Endothelial cell of umbilical vein (primary cell): ENCODE measurements at regions not wholly inside any gene's neighbourhood (a gene's known extent, or its start where the extent isn't known, plus 50 kb on each side); places are given as distances from the start of the nearest gene placed in this dataset.
A peak's percentile ranks its signal among the peaks of the same experiment; 100 is the strongest.

Source experiments
- BruUV-seq: library from RNA; stranded (reverse); fragments of 400-500 nt; replicated peaks from 2 replicates; lab custom pipeline; 2021; lab: Mats Ljungman, UMichigan
- CTCF ChIA-PET: fragments of 300-600, 350-600 bp; sonication (Branson Sonifier 250); formaldehyde crosslinking; loops from one replicate; lab custom pipeline; 2021; ENCODE audit warnings: antibody characterized with exemption, inconsistent platforms; lab: Charles Lee
- POLR2A ChIA-PET: fragments of 300-600, 350-600 bp; sonication (Branson Sonifier 250); formaldehyde crosslinking; loops from one replicate; lab custom pipeline; 2021; ENCODE audit warnings: antibody characterized with exemption, inconsistent platforms; lab: Charles Lee
- DNase-seq: peaks from one replicate; pipeline ENCODE4 v3.0.0-alpha.2; 2011; ENCODE audit warnings: low read depth, low spot score
- FAIRE-seq: peaks from 2 replicates; lab custom pipeline; 2011; peaks lifted over from hg19 to GRCh38; lab: Jason Lieb, UNC
- H2AFZ ChIP-seq: 2 replicates; pipeline ENCODE4 v1.6.0; 2012; ENCODE audit warnings: low read depth, low read length, control low read depth, inconsistent platforms
- H3K27ac ChIP-seq: 2 replicates; pipeline ENCODE4 v1.5.1; 2011; ENCODE audit warnings: low read depth, mild to moderate bottlenecking, control low read depth, low read length, moderate library complexity; ENCODE audit not compliant: insufficient read depth
- H3K27me3 ChIP-seq, 2 experiments: 2 replicates each; pipeline versions ENCODE4 v1.6.0 to v1.6.1; 2011; ENCODE audit warnings: low read length in 2 of 2, mixed read lengths in 1 of 2; ENCODE audit not compliant: control insufficient read depth in 2 of 2, insufficient read depth in 2 of 2
- H3K36me3 ChIP-seq, 2 experiments: 2 replicates in 1 of 2; 3 replicates in 1 of 2; pipeline ENCODE4 v1.5.1; 2011; ENCODE audit warnings: low read length in 2 of 2, mild to moderate bottlenecking in 1 of 2, moderate library complexity in 1 of 2; ENCODE audit not compliant: control insufficient read depth in 2 of 2, insufficient read depth in 2 of 2; ENCODE audit errors: extremely low read depth in 1 of 2
- H3K4me1 ChIP-seq: 3 replicates; pipeline ENCODE4 v1.5.1; 2011; ENCODE audit warnings: mild to moderate bottlenecking, low read length; ENCODE audit not compliant: control insufficient read depth, insufficient read depth; ENCODE audit errors: extremely low read depth
- H3K4me2 ChIP-seq: 2 replicates; pipeline ENCODE4 v1.6.1; 2011; ENCODE audit warnings: low read length, control low read depth, mixed read lengths; ENCODE audit not compliant: insufficient read depth
- H3K4me3 ChIP-seq, 3 experiments: fragments of 200-600 bp in 1 of 3; sonication (generic), shearing (Covaris generic) in 1 of 3; replicated peaks in 1 of 3; 2 replicates each; pipeline ENCODE4 v1.5.1; 2011 to 2016; ENCODE audit warnings: control low read depth in 3 of 3, low read length in 3 of 3, mild to moderate bottlenecking in 2 of 3, inconsistent platforms in 1 of 3, low read depth in 1 of 3, moderate library complexity in 1 of 3; ENCODE audit not compliant: insufficient read depth in 1 of 3
- H3K79me2 ChIP-seq: 2 replicates; pipeline ENCODE4 v1.6.0; 2012; ENCODE audit warnings: low read length, inconsistent platforms; ENCODE audit not compliant: control insufficient read depth, insufficient read depth
- H3K9ac ChIP-seq: replicated peaks from 2 replicates; pipeline ENCODE3; 2011; ENCODE audit warnings: low read length, control low read depth; ENCODE audit not compliant: insufficient read depth; ENCODE audit errors: extremely low read depth
- H3K9me1 ChIP-seq: replicated peaks from 3 replicates; pipeline ENCODE4 v1.6.0; 2011; ENCODE audit warnings: mild to moderate bottlenecking, low read length; ENCODE audit not compliant: control insufficient read depth, insufficient read depth; ENCODE audit errors: extremely low read depth
- H3K9me3 ChIP-seq: replicated peaks from 2 replicates; pipeline ENCODE4 v1.5.1; 2012; ENCODE audit warnings: low read length, inconsistent platforms; ENCODE audit not compliant: control insufficient read depth, insufficient read depth
- H4K20me1 ChIP-seq: replicated peaks from 2 replicates; pipeline ENCODE3; 2011; ENCODE audit warnings: mild to moderate bottlenecking, low read length; ENCODE audit not compliant: control insufficient read depth, insufficient read depth; ENCODE audit errors: extremely low read depth
- EZH2 ChIP-seq: IDR thresholded peaks from 2 replicates; pipeline ENCODE4 v1.6.1; 2012; ENCODE audit warnings: borderline replicate concordance, low read depth, mild to moderate bottlenecking, moderate library complexity, low read length, inconsistent platforms; ENCODE audit not compliant: severe bottlenecking
- FOS ChIP-seq: IDR thresholded peaks from 2 replicates; pipeline ENCODE4 v1.6.1; 2011; ENCODE audit warnings: mild to moderate bottlenecking, low read length, moderate library complexity, borderline replicate concordance; ENCODE audit not compliant: insufficient read depth
- GATA2 ChIP-seq: IDR thresholded peaks from 2 replicates; pipeline ENCODE4 v1.7.0; 2011; ENCODE audit warnings: low read depth, mild to moderate bottlenecking, moderate library complexity, mixed read lengths, low read length; ENCODE audit not compliant: insufficient read length, insufficient read depth
- JUN ChIP-seq: IDR thresholded peaks from 2 replicates; pipeline ENCODE4 v1.6.1; 2011; ENCODE audit warnings: borderline replicate concordance, low read depth; ENCODE audit not compliant: insufficient read length, insufficient read depth
- MYC ChIP-seq: IDR thresholded peaks from one replicate; pipeline ENCODE4 v1.6.1; 2011; ENCODE audit warnings: mild to moderate bottlenecking, low read depth, low read length
- POLR2A ChIP-seq: IDR thresholded peaks from 2 replicates; pipeline ENCODE4 v1.6.1; 2012; ENCODE audit warnings: low read depth, mild to moderate bottlenecking, control low read depth, low read length
- POLR2AphosphoS5 ChIP-seq: IDR thresholded peaks from 2 replicates; pipeline ENCODE4 v1.6.1; 2012; ENCODE audit warnings: low read depth, mild to moderate bottlenecking, control low read depth, low read length, moderate library complexity; ENCODE audit not compliant: insufficient read depth
- dilution Hi-C: fragments of 300-500 bp; cut with MboI; formaldehyde crosslinking; loops from one replicate; pipeline ENCODE4 v1.15.0; 2019; ENCODE audit warnings: low sequenced_read_pairs; ENCODE audit not compliant: extremely low pct_ligation_motif_present
- intact Hi-C: fragments of 100-400 bp; cut with micrococcal nuclease; formaldehyde crosslinking; loops from one replicate; pipeline ENCODE4 v1.10.0; 2022
- TF ChIP-seq, protein P1 (sequence below), 2 donors: IDR thresholded peaks; 1 replicate in 1 of 2; 2 replicates in 1 of 2; pipeline ENCODE4 v1.5.1; 2011; ENCODE audit warnings: low read length in 2 of 2, mild to moderate bottlenecking in 2 of 2, moderate library complexity in 2 of 2, control low read depth in 1 of 2, inconsistent platforms in 1 of 2, low read depth in 1 of 2; ENCODE audit not compliant: insufficient read depth in 1 of 2; ENCODE audit errors: extremely low read depth in 1 of 2
- TF ChIP-seq, protein P2 (sequence below): IDR thresholded peaks from 2 replicates; pipeline ENCODE4 v1.6.1; 2011; ENCODE audit not compliant: insufficient read depth, insufficient read length

DNA sequence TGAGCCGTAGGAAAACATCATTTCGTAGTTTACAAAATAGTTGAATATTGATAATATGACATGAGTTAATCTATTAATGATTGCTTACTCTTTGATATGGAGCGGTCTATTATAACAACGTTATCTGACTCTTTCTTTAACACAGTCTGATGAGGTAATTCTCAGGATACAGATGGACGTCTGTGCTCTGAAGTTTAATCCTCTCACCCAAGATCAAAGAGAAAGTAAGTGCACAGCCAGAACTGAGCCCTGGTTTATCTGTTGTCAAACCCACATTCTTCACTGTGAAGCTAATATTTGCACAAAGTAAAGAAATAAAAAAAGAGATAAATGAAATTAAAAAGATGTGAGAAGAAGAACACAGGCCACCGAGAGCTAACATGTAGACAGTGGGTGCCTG lies 190.9 kb upstream of the COPS8 start:
- Histone ChIP-seq H2AFZ (peak overlapping the region; percentile 54), H3K9ac (no peak overlapping the region), H3K4me2 (peak overlapping the region; percentile 16), H3K4me1 (peaks cover 4% of the 10 kb centered on the region), H3K9me3 (no peaks in the 10 kb centered on the region), H3K27ac (no peak overlapping the region), H3K27me3 (no peaks in the 10 kb centered on the region), H3K36me3 (no peaks in the 10 kb centered on the region), H3K9me1 (no peaks in the 10 kb centered on the region), H4K20me1 (no peaks in the 10 kb centered on the region), H3K79me2 (no peaks in the 10 kb centered on the region), H3K4me3 (no peak overlapping the region)
- intact Hi-C loops: no loop called here
- no peak for TF ChIP-seq MYC
- TF ChIP-seq JUN: no peak
- TF ChIP-seq GATA2: no peak
- no peak for TF ChIP-seq FOS
- TF ChIP-seq, protein P1, sequence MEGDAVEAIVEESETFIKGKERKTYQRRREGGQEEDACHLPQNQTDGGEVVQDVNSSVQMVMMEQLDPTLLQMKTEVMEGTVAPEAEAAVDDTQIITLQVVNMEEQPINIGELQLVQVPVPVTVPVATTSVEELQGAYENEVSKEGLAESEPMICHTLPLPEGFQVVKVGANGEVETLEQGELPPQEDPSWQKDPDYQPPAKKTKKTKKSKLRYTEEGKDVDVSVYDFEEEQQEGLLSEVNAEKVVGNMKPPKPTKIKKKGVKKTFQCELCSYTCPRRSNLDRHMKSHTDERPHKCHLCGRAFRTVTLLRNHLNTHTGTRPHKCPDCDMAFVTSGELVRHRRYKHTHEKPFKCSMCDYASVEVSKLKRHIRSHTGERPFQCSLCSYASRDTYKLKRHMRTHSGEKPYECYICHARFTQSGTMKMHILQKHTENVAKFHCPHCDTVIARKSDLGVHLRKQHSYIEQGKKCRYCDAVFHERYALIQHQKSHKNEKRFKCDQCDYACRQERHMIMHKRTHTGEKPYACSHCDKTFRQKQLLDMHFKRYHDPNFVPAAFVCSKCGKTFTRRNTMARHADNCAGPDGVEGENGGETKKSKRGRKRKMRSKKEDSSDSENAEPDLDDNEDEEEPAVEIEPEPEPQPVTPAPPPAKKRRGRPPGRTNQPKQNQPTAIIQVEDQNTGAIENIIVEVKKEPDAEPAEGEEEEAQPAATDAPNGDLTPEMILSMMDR (IDR thresholded peaks at IDR 0.05; ENCODE audit: extremely low read depth in 1 of 2, insufficient read depth in 1 of 2, low read depth in 1 of 2, low read length in 2 of 2): no peak
- TF ChIP-seq EZH2: no peak
- TF ChIP-seq POLR2AphosphoS5: no peak
- TF ChIP-seq, protein P2, sequence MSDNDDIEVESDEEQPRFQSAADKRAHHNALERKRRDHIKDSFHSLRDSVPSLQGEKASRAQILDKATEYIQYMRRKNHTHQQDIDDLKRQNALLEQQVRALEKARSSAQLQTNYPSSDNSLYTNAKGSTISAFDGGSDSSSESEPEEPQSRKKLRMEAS: no peak
- TF ChIP-seq POLR2A: no peak
- dilution Hi-C loops: no loop called here
- DNase-seq (no peak), FAIRE-seq (no peak)
- CTCF ChIA-PET: interaction anchor here (0.7 kb wide), 1 partner anchor 13 kb away, joined by 3 read pairs; no protein-coding TSS in a partner anchor
- no TSS peak for BruUV-seq
- POLR2A ChIA-PET: no interaction called here
